Myocyte (in vitro differentiated cells): ENCODE measurements at regions not wholly inside any gene's neighbourhood (a gene's known extent, or its start where the extent isn't known, plus 50 kb on each side); places are given as distances from the start of the nearest gene placed in this dataset.

Experiments used
- DNase-seq: peaks from one replicate; pipeline ENCODE4 v3.0.0-alpha.2; 2012; ENCODE audit warnings: low read depth

- no peak for DNase-seq
Observed at GRCh38 chr1:90502696-90503095, 214.4 kb downstream of the BARHL2 start.

- no peak for DNase-seq
Observed at GRCh38 chr1:90502194-90502593, 214.9 kb downstream of the BARHL2 start.

- DNase-seq: no peak
Observed at GRCh38 chr1:90501281-90501680, 215.8 kb downstream of the BARHL2 start.

GRCh38 chr1:90494748-90495282 lies 222.3 kb downstream of the BARHL2 start:
- DNase-seq: no peak

GRCh38 chr1:90488451-90488850 lies 228.7 kb downstream of the BARHL2 start:
- peak; percentile 27 for DNase-seq

GRCh38 chr1:90486996-90487395 lies 230.1 kb downstream of the BARHL2 start:
- DNase-seq: no peak

GRCh38 chr1:90486134-90486824 lies 230.8 kb downstream of the BARHL2 start:
- DNase-seq: no peak

GRCh38 chr1:90480271-90480835 lies 236.7 kb downstream of the BARHL2 start:
- no peak for DNase-seq

- no peak for DNase-seq
Observed at GRCh38 chr1:90476994-90477393, 240.1 kb downstream of the BARHL2 start.

- no peak for DNase-seq
Observed at GRCh38 chr1:90476411-90476810, 240.7 kb downstream of the BARHL2 start.

- peak; percentile 18 for DNase-seq
Observed at GRCh38 chr1:90475631-90476030, 241.5 kb downstream of the BARHL2 start.

GRCh38 chr1:90474731-90475130 lies 242.4 kb downstream of the BARHL2 start:
- no peak for DNase-seq

- no peak for DNase-seq
Observed at GRCh38 chr1:90474158-90474557, 242.9 kb downstream of the BARHL2 start.

- DNase-seq: no peak
Observed at GRCh38 chr1:90472775-90473174, 244.3 kb downstream of the BARHL2 start.

GRCh38 chr1:90459570-90459969 lies 257.5 kb downstream of the BARHL2 start:
- no peak for DNase-seq

- DNase-seq: no peak
Observed at GRCh38 chr1:90457985-90458384, 259.1 kb downstream of the BARHL2 start.

GRCh38 chr1:90452491-90452890 lies 264.6 kb downstream of the BARHL2 start:
- DNase-seq: no peak

- peak; percentile 2 for DNase-seq
Observed at GRCh38 chr1:90443354-90443753, 273.7 kb downstream of the BARHL2 start.

- no peak for DNase-seq
Observed at GRCh38 chr1:90435351-90435750, 281.8 kb downstream of the BARHL2 start.

GRCh38 chr1:90434460-90434859 lies 282.6 kb downstream of the BARHL2 start:
- DNase-seq: peak; percentile 2

- DNase-seq: no peak
Observed at GRCh38 chr1:90417126-90417525, 300.0 kb downstream of the BARHL2 start.

GRCh38 chr1:90414201-90414600 lies 302.9 kb downstream of the BARHL2 start:
- no peak for DNase-seq

GRCh38 chr1:90413519-90413918 lies 303.6 kb downstream of the BARHL2 start:
- no peak for DNase-seq
